HFF-Myc (cell line): ENCODE measurements at regions not wholly inside any gene's neighbourhood (a gene's known extent, or its start where the extent isn't known, plus 50 kb on each side); places are given as distances from the start of the nearest gene placed in this dataset.
"Not testable (repeated sequence)": the region's sequence is repeated elsewhere in the genome, so short reads cannot be mapped to it uniquely, and the experiment has no call there.

ENCODE experiments used
- DNase-seq: peaks from one replicate; pipeline ENCODE4 v3.0.0-alpha.2; 2011; ENCODE audit warnings: low read depth; ENCODE audit errors: extremely low read depth
- H3K4me3 ChIP-seq: replicated peaks from 2 replicates; pipeline ENCODE4 v1.5.1; 2011; ENCODE audit warnings: low read depth, mild to moderate bottlenecking, control low read depth, low read length
- TF ChIP-seq, protein P1 (sequence below): IDR thresholded peaks from 2 replicates; pipeline ENCODE4 v1.5.1; 2012; ENCODE audit warnings: mild to moderate bottlenecking, low read depth, low read length, control low read depth; ENCODE audit errors: missing control alignments

DNA sequence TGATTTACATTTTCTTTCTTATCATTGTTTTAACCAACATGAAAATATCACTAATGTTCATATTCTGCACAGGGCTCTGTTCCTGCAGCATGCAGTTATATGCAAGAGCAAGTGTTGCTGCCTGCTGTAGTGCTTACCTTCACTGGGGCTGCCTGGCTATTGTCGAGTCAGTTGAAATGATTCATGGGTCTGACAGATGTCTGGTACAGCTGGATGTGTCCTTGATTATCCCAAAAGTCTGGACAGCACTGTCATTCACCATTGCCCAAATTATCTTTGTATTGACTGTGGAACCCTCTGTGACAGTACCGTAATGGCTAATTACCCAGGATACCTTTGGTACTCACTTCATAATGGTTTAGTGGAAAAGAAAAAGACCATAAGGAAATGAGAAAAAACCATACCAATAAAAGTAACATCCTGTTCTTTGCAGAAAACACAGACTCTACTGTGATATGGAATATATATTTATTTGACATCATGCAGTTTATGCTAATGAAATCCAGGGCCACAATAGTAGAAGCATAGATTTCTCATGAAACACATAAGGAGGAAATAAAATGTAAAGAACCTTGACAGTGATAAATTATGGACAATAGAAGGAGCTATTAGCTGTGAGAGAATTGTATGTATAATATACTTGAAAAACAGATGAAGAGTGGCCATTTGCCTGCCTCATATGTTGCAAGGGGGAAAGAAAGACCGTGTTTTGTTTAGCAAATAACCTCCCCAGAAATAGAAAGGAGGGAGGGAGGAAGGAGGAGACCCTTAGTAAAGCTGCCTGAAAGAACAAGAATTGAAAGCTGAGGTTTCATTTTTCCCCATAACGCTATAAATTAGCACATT, 249.8 kb upstream of the ATP5MC3 start:
- TF ChIP-seq, protein P1, sequence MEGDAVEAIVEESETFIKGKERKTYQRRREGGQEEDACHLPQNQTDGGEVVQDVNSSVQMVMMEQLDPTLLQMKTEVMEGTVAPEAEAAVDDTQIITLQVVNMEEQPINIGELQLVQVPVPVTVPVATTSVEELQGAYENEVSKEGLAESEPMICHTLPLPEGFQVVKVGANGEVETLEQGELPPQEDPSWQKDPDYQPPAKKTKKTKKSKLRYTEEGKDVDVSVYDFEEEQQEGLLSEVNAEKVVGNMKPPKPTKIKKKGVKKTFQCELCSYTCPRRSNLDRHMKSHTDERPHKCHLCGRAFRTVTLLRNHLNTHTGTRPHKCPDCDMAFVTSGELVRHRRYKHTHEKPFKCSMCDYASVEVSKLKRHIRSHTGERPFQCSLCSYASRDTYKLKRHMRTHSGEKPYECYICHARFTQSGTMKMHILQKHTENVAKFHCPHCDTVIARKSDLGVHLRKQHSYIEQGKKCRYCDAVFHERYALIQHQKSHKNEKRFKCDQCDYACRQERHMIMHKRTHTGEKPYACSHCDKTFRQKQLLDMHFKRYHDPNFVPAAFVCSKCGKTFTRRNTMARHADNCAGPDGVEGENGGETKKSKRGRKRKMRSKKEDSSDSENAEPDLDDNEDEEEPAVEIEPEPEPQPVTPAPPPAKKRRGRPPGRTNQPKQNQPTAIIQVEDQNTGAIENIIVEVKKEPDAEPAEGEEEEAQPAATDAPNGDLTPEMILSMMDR, result no peak
- no peak for DNase-seq
- no peak overlapping the region for H3K4me3 ChIP-seq

DNA sequence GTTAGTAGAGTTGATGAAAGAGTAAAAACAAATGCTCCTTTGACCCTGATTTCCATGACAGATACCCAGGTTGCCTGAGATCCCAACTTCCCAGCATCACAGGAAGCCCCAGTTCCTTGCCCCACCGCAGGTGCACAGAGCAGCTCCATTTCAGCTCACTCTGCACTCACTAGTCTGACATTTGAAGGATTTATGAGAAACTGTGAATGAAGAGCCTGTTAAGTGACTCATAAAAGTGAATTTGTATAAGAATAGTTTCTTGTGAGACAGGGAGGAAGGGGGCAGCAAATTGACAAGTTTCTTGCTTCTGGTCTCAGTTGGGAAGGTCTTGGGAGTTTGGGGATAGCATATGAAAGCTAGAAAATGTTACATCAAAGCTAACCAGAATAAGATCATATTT, 248.7 kb upstream of the ATP5MC3 start:
- DNase-seq, result no peak
- TF ChIP-seq, protein P1, result no peak
- no peak overlapping the region for H3K4me3 ChIP-seq

DNA sequence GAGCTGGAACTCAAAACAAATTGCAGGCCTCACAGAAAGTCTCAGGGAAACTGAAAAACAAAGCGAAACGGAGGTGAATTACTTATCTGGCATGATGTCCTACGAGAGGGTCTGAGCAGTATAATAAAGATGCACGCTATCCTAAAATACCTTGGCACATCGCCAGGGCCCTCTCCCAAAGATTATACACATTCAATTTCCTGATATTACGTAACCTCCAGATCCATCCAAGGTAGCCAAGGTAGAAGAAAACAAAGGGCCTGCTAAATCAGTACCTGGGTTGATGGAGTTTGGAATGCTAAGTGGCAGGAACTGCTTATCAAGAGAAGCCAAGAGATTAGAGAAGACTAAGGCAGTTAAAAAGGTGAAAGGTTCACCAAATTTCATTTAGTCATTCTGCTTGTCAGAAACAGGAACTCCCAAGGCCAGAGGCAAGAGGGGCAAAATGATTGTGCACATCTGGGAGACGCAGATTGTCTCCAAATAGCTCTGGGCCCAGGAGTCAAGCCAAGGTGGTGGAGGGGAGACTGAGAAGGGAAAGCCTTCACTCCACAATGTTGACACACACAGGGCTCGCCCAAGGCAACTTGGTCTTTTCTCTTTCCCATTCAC, 236.8 kb upstream of the ATP5MC3 start:
- no peak overlapping the region for H3K4me3 ChIP-seq
- TF ChIP-seq, protein P1, result no peak
- no peak for DNase-seq

DNA sequence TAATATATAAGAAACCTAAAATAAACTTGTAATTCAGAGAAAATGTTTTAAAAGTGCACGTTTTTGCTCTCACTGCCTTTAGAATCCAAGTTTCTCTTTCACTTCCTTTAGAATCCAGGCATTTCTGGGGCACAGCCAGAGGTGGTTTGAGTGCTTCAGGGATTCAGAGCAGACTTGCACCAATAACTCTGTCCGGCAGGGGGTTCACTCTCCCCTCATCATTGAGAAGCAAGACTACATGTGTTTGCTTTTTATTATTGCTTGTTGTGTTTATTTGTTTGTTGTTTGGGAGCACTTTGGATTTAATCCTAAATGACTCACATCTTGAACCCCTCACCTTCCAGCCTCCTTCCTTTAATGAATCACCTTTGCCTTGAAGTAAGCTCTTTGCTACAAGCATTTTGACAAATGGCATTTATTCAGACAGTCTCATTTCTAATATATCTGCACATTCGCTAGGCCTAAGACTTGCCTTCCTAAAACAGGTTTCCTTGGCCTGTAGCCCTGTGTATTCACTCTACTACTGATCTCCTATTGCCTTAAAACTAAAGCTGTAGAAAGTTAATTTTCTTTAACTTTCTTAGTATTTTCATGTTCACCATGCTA, 233.5 kb upstream of the ATP5MC3 start:
- TF ChIP-seq, protein P1, result peak; percentile 75
- no peak overlapping the region for H3K4me3 ChIP-seq
- DNase-seq, result peak; percentile 55

DNA sequence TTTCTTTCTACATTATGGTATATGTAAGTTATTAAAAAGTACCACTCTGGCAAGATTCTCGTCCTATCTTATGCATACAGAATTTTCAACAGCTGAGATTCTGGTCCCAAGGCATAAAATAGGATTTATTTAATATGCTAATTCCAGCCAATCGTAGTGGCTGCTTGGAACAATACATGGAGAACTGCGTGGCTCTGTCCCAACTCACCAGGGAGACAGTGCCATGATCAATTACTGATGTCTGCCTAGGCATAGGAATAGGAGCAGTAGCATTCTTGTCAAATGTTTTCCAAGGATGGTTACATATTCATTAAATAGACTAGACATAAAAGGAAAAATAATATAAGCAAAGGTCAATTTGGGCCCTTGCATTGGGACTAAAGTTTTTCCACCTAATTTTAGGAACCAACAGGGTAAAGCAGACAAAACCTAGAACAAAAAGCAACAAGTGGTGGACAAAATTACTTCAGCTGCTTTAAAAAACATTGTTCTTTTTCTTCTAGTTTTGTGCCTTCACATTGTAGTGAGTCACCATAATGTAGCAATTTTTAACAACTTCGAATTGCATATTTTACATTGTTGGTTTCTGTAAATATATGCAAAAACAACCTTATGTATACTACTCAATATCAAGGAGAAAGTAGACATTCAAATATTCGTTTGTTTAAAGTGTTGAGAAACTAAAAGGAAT, 232.8 kb upstream of the ATP5MC3 start:
- no peak overlapping the region for H3K4me3 ChIP-seq
- TF ChIP-seq, protein P1, result no peak
- no peak for DNase-seq

DNA sequence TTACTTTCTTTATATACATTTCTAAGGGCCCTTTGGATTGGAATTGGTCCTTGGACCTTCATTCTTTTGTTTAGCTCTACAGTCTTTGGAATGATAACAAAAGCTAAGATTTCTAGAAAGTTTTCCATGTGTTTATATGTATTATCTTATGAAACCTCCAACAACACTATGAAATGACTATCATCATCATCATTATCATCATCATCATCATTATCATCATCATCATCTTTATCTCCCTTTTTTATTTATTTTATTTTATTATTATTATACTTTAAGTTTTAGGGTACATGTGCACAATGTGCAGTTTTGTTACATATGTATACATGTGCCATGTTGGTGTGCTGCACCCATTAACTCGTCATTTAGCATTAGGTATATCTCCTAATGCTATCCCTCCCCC, 229.4 kb upstream of the ATP5MC3 start:
- not testable (repeated sequence) for H3K4me3 ChIP-seq

DNA sequence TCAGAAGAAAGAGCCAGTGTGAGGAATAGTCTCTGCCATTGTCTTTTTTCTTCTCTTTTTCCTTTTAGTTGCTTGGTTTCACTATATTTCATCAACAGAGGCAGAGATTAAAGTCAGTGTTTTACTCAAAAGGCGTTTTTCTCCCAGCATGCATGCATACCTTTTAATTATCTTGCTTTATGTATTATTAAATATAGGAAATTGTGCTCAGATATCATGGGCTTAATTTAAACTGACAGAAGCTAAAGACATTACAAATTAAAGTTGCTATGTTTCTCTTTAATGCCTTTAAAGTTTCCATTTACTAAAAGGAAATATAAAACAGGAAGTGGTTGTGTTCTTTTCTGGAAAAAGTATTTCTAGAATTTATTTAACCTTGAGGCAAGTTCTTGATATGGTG, 223.3 kb upstream of the ATP5MC3 start:
- TF ChIP-seq, protein P1, result no peak
- DNase-seq, result no peak
- no peak overlapping the region for H3K4me3 ChIP-seq

More for the DNA sequence above, 229.4 kb upstream of the ATP5MC3 start:
- not testable (repeated sequence) for DNase-seq
